ENCODE measurements at regions not wholly inside any gene's neighbourhood (a gene's known extent, or its start where the extent isn't known, plus 50 kb on each side); places are given as distances from the start of the nearest gene placed in this dataset.

GRCh38 chr15:25950014-25950413 lies 86.9 kb upstream of the ATP10A start:
- CTCF ChIA-PET: interaction anchor here (1.4 kb wide), 1 partner anchor 13 kb away, joined by 3 read pairs; no protein-coding TSS in a partner anchor
- POLR2A ChIA-PET: no interaction called here
- no peak for DNase-seq (ENCODE audit: extremely low spot score)
- TF ChIP-seq CTCF (IDR thresholded peaks at IDR 0.05; ENCODE audit: control extremely low read depth, extremely low read depth, low read depth, missing control alignments): no peak

- no peak for DNase-seq (ENCODE audit: extremely low spot score)
- ChIA-PET POLR2A (no interaction called here), CTCF (interaction anchor here (1.4 kb wide), 1 partner anchor 17 kb away, joined by 3 read pairs; no protein-coding TSS in a partner anchor)
- TF ChIP-seq CTCF (IDR thresholded peaks at IDR 0.05; ENCODE audit: control extremely low read depth, extremely low read depth, low read depth, missing control alignments): no peak
Measured at GRCh38 chr15:25947323-25948314, 84.5 kb upstream of the ATP10A start.

GRCh38 chr15:25946241-25946805 lies 83.2 kb upstream of the ATP10A start:
- no peak for DNase-seq (ENCODE audit: extremely low spot score)
- no peak for TF ChIP-seq CTCF (IDR thresholded peaks at IDR 0.05; ENCODE audit: control extremely low read depth, extremely low read depth, low read depth, missing control alignments)
- CTCF ChIA-PET: interaction anchor here (1.0 kb wide), 1 partner anchor 15 kb away, joined by 3 read pairs; no protein-coding TSS in a partner anchor
- POLR2A ChIA-PET: no interaction called here

- no peak for DNase-seq (ENCODE audit: extremely low spot score)
- no peak for TF ChIP-seq CTCF (IDR thresholded peaks at IDR 0.05; ENCODE audit: control extremely low read depth, extremely low read depth, low read depth, missing control alignments)
- ChIA-PET CTCF (no interaction called here), POLR2A (no interaction called here)
Measured at GRCh38 chr15:25944386-25944785, 81.3 kb upstream of the ATP10A start.

GRCh38 chr15:25943831-25944230 lies 80.7 kb upstream of the ATP10A start:
- POLR2A ChIA-PET: no interaction called here
- CTCF ChIA-PET: no interaction called here
- no peak for TF ChIP-seq CTCF (IDR thresholded peaks at IDR 0.05; ENCODE audit: control extremely low read depth, extremely low read depth, low read depth, missing control alignments)
- no peak for DNase-seq (ENCODE audit: extremely low spot score)

GRCh38 chr15:25939122-25939521 lies 76.0 kb upstream of the ATP10A start:
- TF ChIP-seq CTCF (IDR thresholded peaks at IDR 0.05; ENCODE audit: control extremely low read depth, extremely low read depth, low read depth, missing control alignments): no peak
- CTCF ChIA-PET: no interaction called here

More at GRCh38 chr15:25939122-25939521, 76.0 kb upstream of the ATP10A start:
- POLR2A ChIA-PET: no interaction called here
- no peak for DNase-seq (ENCODE audit: extremely low spot score)
